GM23248 (cell line): ENCODE measurements at regions not wholly inside any gene's neighbourhood (a gene's known extent, or its start where the extent isn't known, plus 50 kb on each side); places are given as distances from the start of the nearest gene placed in this dataset.

ENCODE experiments used
- EZH2 ChIP-seq: fragments of 200-600 bp; sonication (generic); IDR thresholded peaks from 2 replicates; pipeline ENCODE4 v1.6.1; 2018; ENCODE audit warnings: antibody characterized with exemption, mild to moderate bottlenecking; ENCODE audit not compliant: insufficient read depth, poor library complexity, severe bottlenecking
- EZH2phosphoT487 ChIP-seq: fragments of 200-600 bp; sonication (generic); IDR thresholded peaks from 2 replicates; pipeline ENCODE4 v1.6.1; 2018; ENCODE audit warnings: antibody characterized with exemption, moderate library complexity, mild to moderate bottlenecking, low read depth; ENCODE audit not compliant: insufficient read depth

GRCh38 chr1:90616395-90616794, 100.7 kb downstream of the BARHL2 start:
- TF ChIP-seq EZH2 (no peak), EZH2phosphoT487 (no peak)
